H1 (cell line): ENCODE measurements at regions not wholly inside any gene's neighbourhood (a gene's known extent, or its start where the extent isn't known, plus 50 kb on each side); places are given as distances from the start of the nearest gene placed in this dataset.

Experiments
- CTCF ChIA-PET: fragments of 300-600 bp; sonication (Branson Sonifier 250); formaldehyde crosslinking; loops from one replicate; lab custom pipeline; 2021; ENCODE audit not compliant: partially characterized antibody; lab: Charles Lee
- POLR2A ChIA-PET: fragments of 300-600 bp; sonication (Branson Sonifier 250); formaldehyde crosslinking; loops from one replicate; lab custom pipeline; 2021; ENCODE audit warnings: inconsistent platforms; ENCODE audit not compliant: partially characterized antibody; lab: Charles Lee
- DNase-seq, 2 experiments: peaks; one replicate each; pipeline versions ENCODE4 v3.0.0 to v3.0.0-alpha.2; 2010 to 2022; ENCODE audit warnings: low spot score in 2 of 2, low read depth in 1 of 2, mixed read lengths in 1 of 2
- FAIRE-seq: peaks from 2 replicates; lab custom pipeline; 2011; peaks lifted over from hg19 to GRCh38; lab: Jason Lieb, UNC
- H2AFZ ChIP-seq: 2 replicates; pipeline ENCODE4 v1.8.1; 2012; ENCODE audit warnings: low read length, inconsistent platforms
- H2AK5ac ChIP-seq: 2 replicates; pipeline ENCODE4 v1.6.1; 2013; ENCODE audit warnings: low read depth, low read length
- H2BK120ac ChIP-seq: replicated peaks from 2 replicates; pipeline ENCODE3; 2013; ENCODE audit warnings: low read depth, low read length, inconsistent platforms
- H2BK12ac ChIP-seq: 2 replicates; pipeline ENCODE4 v1.6.1; 2013; ENCODE audit warnings: low read depth, low read length
- H2BK15ac ChIP-seq: 2 replicates; pipeline ENCODE4 v1.6.1; 2013; ENCODE audit warnings: low read length
- H2BK20ac ChIP-seq: 2 replicates; pipeline ENCODE4 v1.6.1; 2013; ENCODE audit warnings: low read length
- H2BK5ac ChIP-seq: 2 replicates; pipeline ENCODE4 v1.6.1; 2013; ENCODE audit warnings: low read depth, low read length
- H3K14ac ChIP-seq: 2 replicates; pipeline ENCODE4 v1.6.1; 2013; ENCODE audit warnings: inconsistent platforms; ENCODE audit not compliant: insufficient read length
- H3K18ac ChIP-seq: 2 replicates; pipeline ENCODE4 v1.6.1; 2013; ENCODE audit warnings: low read length; ENCODE audit errors: extremely low read depth
- H3K23ac ChIP-seq: 2 replicates; pipeline ENCODE4 v1.6.1; 2013; ENCODE audit warnings: inconsistent platforms; ENCODE audit not compliant: insufficient read length
- H3K23me2 ChIP-seq: 2 replicates; pipeline ENCODE4 v1.6.1; 2013; ENCODE audit warnings: low read depth, low read length
- H3K27ac ChIP-seq: 2 replicates; pipeline ENCODE4 v1.6.1; 2011; ENCODE audit warnings: low read depth, low read length, inconsistent platforms
- H3K27me3 ChIP-seq, 4 experiments: replicated peaks in 1 of 4; 1 replicate in 1 of 4; 2 replicates in 3 of 4; pipeline versions ENCODE4 v1.6.1 to v1.8.1; 2011 to 2013; ENCODE audit warnings: low read length in 3 of 4, mild to moderate bottlenecking in 3 of 4, inconsistent platforms in 2 of 4, mixed read lengths in 2 of 4, moderate library complexity in 1 of 4; ENCODE audit not compliant: control insufficient read depth in 3 of 4, insufficient read depth in 3 of 4; ENCODE audit errors: extremely low read depth in 1 of 4
- H3K36me3 ChIP-seq, 4 experiments: 2 replicates each; pipeline versions ENCODE4 v1.6.1 to v1.8.1; 2011 to 2013; ENCODE audit warnings: mild to moderate bottlenecking in 4 of 4, low read length in 3 of 4, moderate library complexity in 2 of 4, control low read depth in 1 of 4, inconsistent platforms in 1 of 4; ENCODE audit not compliant: insufficient read depth in 4 of 4, control insufficient read depth in 2 of 4
- H3K4ac ChIP-seq: replicated peaks from 2 replicates; pipeline ENCODE3; 2013; ENCODE audit warnings: low read length, low read depth, mixed read lengths, inconsistent platforms; ENCODE audit not compliant: insufficient read length
- H3K4me1 ChIP-seq, 4 experiments: replicated peaks in 1 of 4; 1 replicate in 1 of 4; 2 replicates in 3 of 4; pipeline versions ENCODE4 v1.6.1 to v1.8.1; 2011 to 2013; ENCODE audit warnings: low read length in 3 of 4, inconsistent platforms in 2 of 4, mixed read lengths in 1 of 4; ENCODE audit not compliant: insufficient read depth in 4 of 4, control insufficient read depth in 3 of 4
- H3K4me2 ChIP-seq, 2 experiments: 2 replicates each; pipeline versions ENCODE4 v1.6.1 to v1.8.1; 2011 to 2013; ENCODE audit warnings: low read depth in 2 of 2, low read length in 2 of 2, control low read depth in 1 of 2, inconsistent platforms in 1 of 2, mild to moderate bottlenecking in 1 of 2; ENCODE audit not compliant: insufficient read depth in 1 of 2
- H3K4me3 ChIP-seq, 4 experiments: fragments of 200-600, 300-600 bp in 1 of 4; sonication (generic), shearing (Covaris generic), sonication (Bioruptor Twin) in 1 of 4; 2 replicates each; pipeline versions ENCODE4 v1.5.1 to v1.8.1; 2011 to 2016; ENCODE audit warnings: low read length in 4 of 4, low read depth in 3 of 4, control low read depth in 2 of 4, inconsistent platforms in 2 of 4, mild to moderate bottlenecking in 2 of 4, mixed read lengths in 1 of 4, moderate library complexity in 1 of 4; ENCODE audit not compliant: insufficient read depth in 2 of 4; ENCODE audit errors: extremely low read depth in 1 of 4
- H3K56ac ChIP-seq: replicated peaks from 2 replicates; pipeline ENCODE3; 2013; ENCODE audit warnings: low read depth, mild to moderate bottlenecking, mixed read lengths, low read length, inconsistent platforms; ENCODE audit not compliant: insufficient read length
- H3K79me1 ChIP-seq: 2 replicates; pipeline ENCODE4 v1.6.1; 2013; ENCODE audit warnings: low read depth, low read length, control low read depth
- H3K79me2 ChIP-seq, 2 experiments: 2 replicates each; pipeline versions ENCODE4 v1.6.1 to v1.8.1; 2012 to 2013; ENCODE audit warnings: low read length in 2 of 2, mild to moderate bottlenecking in 2 of 2, inconsistent platforms in 1 of 2; ENCODE audit not compliant: insufficient read depth in 2 of 2, control insufficient read depth in 1 of 2
- H3K9ac ChIP-seq, 4 experiments: replicated peaks in 1 of 4; 1 replicate in 1 of 4; 2 replicates in 3 of 4; pipeline versions ENCODE4 v1.6.1 to v1.8.1; 2011 to 2013; ENCODE audit warnings: low read depth in 3 of 4, low read length in 3 of 4, control low read depth in 2 of 4, mild to moderate bottlenecking in 2 of 4, moderate library complexity in 2 of 4, inconsistent platforms in 1 of 4; ENCODE audit errors: extremely low read depth in 1 of 4
- H3K9me3 ChIP-seq, 2 experiments: 2 replicates each; pipeline versions ENCODE4 v1.6.1 to v1.8.1; 2012 to 2013; ENCODE audit warnings: mild to moderate bottlenecking in 2 of 2, moderate library complexity in 2 of 2, control low read depth in 1 of 2, inconsistent platforms in 1 of 2, low read depth in 1 of 2, low read length in 1 of 2, mixed read lengths in 1 of 2; ENCODE audit not compliant: insufficient read depth in 2 of 2
- H4K20me1 ChIP-seq, 2 experiments: replicated peaks in 1 of 2; 2 replicates each; pipeline versions ENCODE3 to v1.8.1; 2011 to 2013; ENCODE audit warnings: inconsistent platforms in 2 of 2, low read length in 2 of 2, mild to moderate bottlenecking in 1 of 2; ENCODE audit not compliant: insufficient read depth in 2 of 2, control insufficient read depth in 1 of 2
- H4K5ac ChIP-seq: 2 replicates; pipeline ENCODE4 v1.6.1; 2013; ENCODE audit warnings: low read length, low read depth, mixed read lengths, inconsistent platforms; ENCODE audit not compliant: insufficient read length
- H4K8ac ChIP-seq: 2 replicates; pipeline ENCODE4 v1.8.0; 2013; ENCODE audit warnings: mild to moderate bottlenecking, moderate library complexity, low read length, inconsistent platforms; ENCODE audit not compliant: insufficient read depth; ENCODE audit errors: extremely low read depth
- H4K91ac ChIP-seq: replicated peaks from 2 replicates; pipeline ENCODE3; 2013; ENCODE audit warnings: low read length, mixed read lengths, inconsistent platforms; ENCODE audit not compliant: insufficient read length
- CTBP2 ChIP-seq: IDR thresholded peaks from 2 replicates; pipeline ENCODE4 v1.7.0; 2011; ENCODE audit warnings: borderline replicate concordance, mild to moderate bottlenecking, moderate library complexity, mixed read lengths, low read length; ENCODE audit not compliant: insufficient read depth, insufficient read length
- RFX5 ChIP-seq: IDR thresholded peaks from 2 replicates; pipeline ENCODE4 v1.6.1; 2011; ENCODE audit warnings: low read depth, low read length, improper control_type of control experiment, borderline replicate concordance
- RXRA ChIP-seq: IDR thresholded peaks from 2 replicates; pipeline ENCODE4 v1.6.1; 2011; ENCODE audit warnings: low read depth, mild to moderate bottlenecking, low read length, moderate library complexity; ENCODE audit not compliant: insufficient read depth
- WGBS, 2 experiments: shearing (Covaris generic) in 1 of 2; methylation state at CpG; one replicate each; pipeline versions ENCODE4 v1.1.6 to v1.1.7; 2013 to 2015; ENCODE audit warnings: low lambda C conversion rate in 2 of 2, mixed read lengths in 2 of 2, inconsistent platforms in 1 of 2, low coverage in 1 of 2, missing lambda C conversion rate in 1 of 2; ENCODE audit not compliant: insufficient replicate concordance in 2 of 2, insufficient coverage in 1 of 2, insufficient read length in 1 of 2; ENCODE audit errors: extremely low coverage in 1 of 2, missing lambda C conversion rate in 1 of 2; 5-methylcytosine and 5-hydroxymethylcytosine counted together
- TF ChIP-seq, protein P1 (sequence below): IDR thresholded peaks from 2 replicates; pipeline ENCODE4 v1.6.1; 2011; ENCODE audit warnings: low read depth, mild to moderate bottlenecking, low read length; ENCODE audit not compliant: insufficient read depth

DNA sequence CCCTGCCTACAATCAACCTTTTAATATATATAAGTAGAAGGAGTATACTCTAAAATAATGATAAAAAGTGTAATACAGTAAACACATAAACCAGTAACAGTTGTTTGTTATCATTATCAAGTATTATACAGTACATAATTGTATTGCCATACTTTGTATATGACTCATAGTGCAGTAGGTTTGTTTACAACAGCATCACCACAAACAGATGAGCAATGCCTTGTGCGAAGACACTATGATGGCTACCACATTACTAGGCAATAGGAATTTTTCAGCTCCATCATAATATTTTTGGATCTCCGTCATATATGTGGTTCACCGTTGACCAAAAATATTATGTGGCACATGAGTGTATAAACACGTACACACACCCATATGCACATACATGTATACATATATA, 69.7 kb upstream of the APC start:
- Histone ChIP-seq H3K4me1 (no peaks in the 10 kb centered on the region), H3K18ac (no peak overlapping the region), H3K9ac (no peak overlapping the region), H2BK120ac (no peak overlapping the region), H3K4me3 (no peak overlapping the region), H2BK20ac (no peak overlapping the region), H3K9me3 (no peaks in the 10 kb centered on the region), H3K79me1 (no peaks in the 10 kb centered on the region), H3K23me2 (no peaks in the 10 kb centered on the region), H2BK12ac (no peak overlapping the region), H3K4me2 (no peak overlapping the region), H3K27me3 (no peaks in the 10 kb centered on the region), H4K5ac (no peak overlapping the region), H3K56ac (no peak overlapping the region), H2BK15ac (no peak overlapping the region), H4K8ac (no peak overlapping the region), H2BK5ac (no peak overlapping the region), H3K36me3 (no peaks in the 10 kb centered on the region), H3K23ac (no peak overlapping the region), H3K27ac (no peak overlapping the region), H4K91ac (no peak overlapping the region), H3K4ac (no peak overlapping the region), H3K79me2 (no peaks in the 10 kb centered on the region), H2AK5ac (no peak overlapping the region), H4K20me1 (no peaks in the 10 kb centered on the region), H2AFZ (no peak overlapping the region), H3K14ac (no peak overlapping the region)
- DNase-seq (no peak), FAIRE-seq (no peak)
- CTCF ChIA-PET, result no interaction called here
- 92% methylated on average over 4 of the region's 4 CpGs; no CpG with 5 or more reads in 1 of the 2 experiments for WGBS, 2 experiments
- POLR2A ChIA-PET, result no interaction called here
- no peak for TF ChIP-seq RFX5
- TF ChIP-seq RXRA, result no peak
- TF ChIP-seq, protein P1, sequence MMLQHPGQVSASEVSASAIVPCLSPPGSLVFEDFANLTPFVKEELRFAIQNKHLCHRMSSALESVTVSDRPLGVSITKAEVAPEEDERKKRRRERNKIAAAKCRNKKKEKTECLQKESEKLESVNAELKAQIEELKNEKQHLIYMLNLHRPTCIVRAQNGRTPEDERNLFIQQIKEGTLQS, result no peak
- TF ChIP-seq CTBP2, result no peak
